Right renal cortex interstitium (tissue), 3 donors: ENCODE measurements at regions not wholly inside any gene's neighbourhood (a gene's known extent, or its start where the extent isn't known, plus 50 kb on each side); places are given as distances from the start of the nearest gene placed in this dataset.

ENCODE experiments used
- DNase-seq, 3 donors: peaks; one replicate each; pipeline ENCODE4 v3.0.0-alpha.2; 2013; ENCODE audit warnings: low read depth in 3 of 3, low spot score in 2 of 3

- no peak for DNase-seq
These were observed 472.8 kb downstream of the CCDC171 start for GRCh38 chr9:16025627-16026026.

DNA sequence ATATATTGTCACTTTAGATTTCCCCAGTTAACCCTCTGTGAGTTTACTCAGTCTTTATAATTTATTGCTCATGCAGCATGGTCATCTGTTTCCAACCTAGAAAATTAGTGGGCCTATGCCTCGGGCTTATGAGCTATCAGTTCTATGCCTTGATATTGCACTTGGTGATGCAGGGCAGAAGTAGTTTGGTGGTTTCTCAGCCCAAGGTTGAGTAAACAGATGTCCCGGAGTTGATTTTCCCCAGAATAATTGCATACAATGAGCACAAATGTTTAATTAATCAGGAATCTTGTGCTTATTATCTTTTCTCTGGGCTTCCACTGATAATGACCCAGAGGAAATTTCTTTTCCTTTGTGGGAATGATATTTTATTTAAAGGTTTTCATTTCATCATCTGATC lies 474.0 kb downstream of the CCDC171 start:
- DNase-seq, result no peak

DNA sequence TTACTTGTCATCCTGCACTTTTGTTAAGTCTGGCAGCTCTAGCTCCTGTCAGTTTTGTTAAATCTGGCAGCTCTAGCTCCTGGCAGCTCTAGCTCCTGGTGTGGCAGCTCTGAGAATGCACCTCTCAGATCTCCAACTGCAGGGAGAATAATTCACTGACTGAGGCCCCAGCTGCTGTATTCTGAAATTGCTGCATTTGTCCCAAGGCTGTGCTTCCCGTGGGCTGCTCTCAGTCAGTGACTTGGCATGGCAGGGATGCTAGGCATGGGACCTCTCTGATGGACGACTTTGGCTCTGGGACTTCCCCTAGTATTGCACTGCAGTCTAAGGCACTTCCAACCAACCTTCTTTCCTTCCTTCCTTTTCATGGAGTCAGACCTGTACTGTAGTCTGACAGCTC lies 475.7 kb downstream of the CCDC171 start:
- DNase-seq, result no peak

GRCh38 chr9:16029046-16029615 lies 476.3 kb downstream of the CCDC171 start:
- no peak for DNase-seq

DNA sequence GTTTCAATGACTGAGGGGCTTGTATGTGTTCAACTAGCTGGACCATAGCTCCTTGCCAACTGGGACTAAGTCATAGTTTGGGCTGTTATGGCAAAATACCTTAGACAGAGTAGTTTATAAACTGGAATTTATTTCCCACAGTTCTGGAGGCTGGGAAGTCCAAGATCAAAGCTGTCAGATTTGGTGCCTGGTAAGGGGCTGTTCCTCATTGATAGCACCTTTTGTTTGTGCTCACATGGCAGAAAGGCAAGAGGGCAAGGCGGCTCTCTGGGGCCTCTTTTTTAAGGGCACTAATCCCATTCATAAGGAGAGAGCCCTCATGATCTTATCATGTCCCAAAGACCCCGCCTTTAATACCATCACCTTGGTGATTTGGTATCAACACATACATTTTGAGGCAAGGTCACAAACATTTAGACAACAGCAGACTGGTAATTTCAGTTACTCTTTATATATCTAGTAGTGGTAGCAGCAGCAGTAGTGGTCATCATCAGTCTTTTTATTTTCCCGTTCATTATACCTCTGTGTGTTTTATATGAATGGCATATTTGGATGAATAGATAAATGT lies 477.0 kb downstream of the CCDC171 start:
- DNase-seq, result no peak

- no peak for DNase-seq
These were observed 477.8 kb downstream of the CCDC171 start for GRCh38 chr9:16030528-16031185.

DNA sequence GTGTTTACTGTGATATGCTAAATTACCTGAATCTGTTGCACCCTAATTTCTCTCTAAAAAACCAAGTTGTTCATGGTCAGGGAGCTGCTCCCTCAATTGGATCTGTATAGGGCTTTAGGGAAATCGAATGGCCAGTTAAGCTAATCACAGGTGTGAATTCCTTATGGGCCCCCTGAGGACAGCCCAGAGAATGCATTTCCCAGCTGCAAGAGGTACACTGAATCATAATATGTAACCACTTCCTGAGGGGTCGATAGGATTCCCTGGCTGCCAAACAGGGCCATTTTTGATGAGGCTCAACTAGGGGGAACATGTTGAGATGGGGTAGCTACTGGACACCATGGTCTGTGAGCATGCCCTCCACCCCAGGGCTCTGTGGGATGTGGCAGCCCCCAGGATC lies 478.6 kb downstream of the CCDC171 start:
- DNase-seq, result no peak

DNA sequence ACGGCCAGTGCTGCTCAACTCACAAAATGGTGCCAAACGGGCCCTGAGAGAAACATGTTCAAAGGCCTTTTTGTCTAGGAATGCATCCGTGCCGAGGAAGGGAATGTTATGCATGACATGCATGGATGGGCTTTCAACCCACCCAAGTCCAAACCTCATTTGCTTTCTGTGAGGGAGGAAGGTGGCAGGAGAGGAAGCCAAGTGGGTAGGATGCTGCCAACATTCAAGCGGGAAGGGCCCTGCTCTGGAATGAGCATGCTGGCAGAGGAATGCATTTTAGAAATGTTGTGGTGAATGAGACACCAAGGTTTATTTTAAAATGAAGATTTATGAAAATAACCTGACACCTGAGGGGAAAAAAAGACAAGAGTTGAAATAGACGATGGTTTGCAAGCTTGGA lies 479.1 kb downstream of the CCDC171 start:
- no peak for DNase-seq

DNA sequence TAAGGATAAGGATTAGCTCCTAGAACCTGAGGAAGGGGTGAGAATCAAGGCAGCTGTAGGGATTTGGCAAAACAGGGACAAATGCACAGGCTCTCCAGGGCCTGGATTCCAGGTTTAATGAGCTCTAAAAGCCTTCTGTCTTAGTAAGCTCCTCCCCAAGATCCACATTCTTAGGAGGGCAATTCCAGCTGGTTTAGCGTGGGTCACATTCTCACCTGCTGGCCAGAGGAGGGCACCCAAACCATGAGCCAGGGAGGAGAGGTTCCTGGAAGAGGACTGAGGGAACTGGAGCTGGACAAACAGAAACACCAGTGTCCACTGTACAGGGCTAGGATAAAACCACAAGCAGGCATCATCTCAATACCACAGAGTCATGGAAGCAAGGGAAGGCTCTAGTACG lies 480.0 kb downstream of the CCDC171 start:
- DNase-seq, result no peak

DNA sequence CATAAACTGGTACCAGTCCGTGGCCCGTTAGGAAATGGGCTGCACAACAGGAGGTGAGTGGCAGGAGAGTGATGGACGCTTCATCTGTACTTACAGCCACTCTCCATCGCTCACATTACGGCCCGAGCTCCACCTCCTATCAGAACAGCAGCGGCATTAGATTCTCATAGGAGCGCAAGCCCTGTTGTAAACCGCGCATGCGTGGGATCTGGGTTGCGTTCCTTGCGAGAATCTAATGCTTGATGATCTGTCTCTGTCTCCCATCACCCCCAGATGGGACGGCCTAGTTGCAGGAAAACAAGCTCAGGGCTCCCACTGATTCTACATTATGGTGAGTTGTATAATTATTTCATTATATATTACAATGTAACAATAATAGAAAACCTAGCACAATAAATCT lies 480.4 kb downstream of the CCDC171 start:
- DNase-seq, result no peak

- no peak for DNase-seq
These were observed 481.3 kb downstream of the CCDC171 start for GRCh38 chr9:16033921-16034691.

GRCh38 chr9:16039218-16039987 lies 486.6 kb downstream of the CCDC171 start:
- no peak for DNase-seq

DNA sequence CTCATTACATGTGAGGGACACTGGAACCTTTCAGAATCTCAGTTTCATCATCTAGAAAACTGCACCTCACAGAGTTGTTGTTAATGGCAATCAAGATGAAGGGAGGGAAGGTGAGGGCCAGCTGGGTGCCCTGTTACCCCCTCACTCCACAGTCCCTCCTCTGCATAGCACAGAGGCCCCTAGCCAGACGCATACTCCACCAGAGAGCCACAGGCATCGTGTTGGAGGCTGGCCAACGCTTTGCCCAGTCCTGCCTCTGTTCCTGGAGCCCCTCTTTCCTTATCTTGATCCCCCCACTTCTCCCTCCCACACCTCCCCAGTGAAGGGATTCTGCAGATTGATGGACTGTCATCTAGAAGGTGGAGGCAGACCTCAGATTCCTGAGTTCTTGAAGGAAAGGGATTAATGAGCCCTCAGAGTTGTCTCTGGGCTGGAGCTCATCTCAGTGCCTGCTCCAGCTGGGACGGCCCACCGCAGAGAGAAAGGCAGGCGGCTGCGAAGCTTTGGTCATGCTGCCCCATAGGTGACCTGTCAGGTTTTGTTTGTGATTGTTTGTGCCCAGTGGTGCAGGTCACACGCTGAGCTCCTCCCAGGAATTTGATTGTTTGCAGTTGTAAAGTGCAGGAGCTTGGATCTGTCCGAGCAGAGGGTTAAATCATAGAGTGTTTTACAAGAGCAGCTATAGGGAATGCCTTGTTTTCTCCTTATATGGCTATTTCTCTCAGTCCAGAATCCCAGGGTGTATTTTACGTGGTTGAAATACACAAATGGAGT lies 487.3 kb downstream of the CCDC171 start:
- DNase-seq, result no peak

DNA sequence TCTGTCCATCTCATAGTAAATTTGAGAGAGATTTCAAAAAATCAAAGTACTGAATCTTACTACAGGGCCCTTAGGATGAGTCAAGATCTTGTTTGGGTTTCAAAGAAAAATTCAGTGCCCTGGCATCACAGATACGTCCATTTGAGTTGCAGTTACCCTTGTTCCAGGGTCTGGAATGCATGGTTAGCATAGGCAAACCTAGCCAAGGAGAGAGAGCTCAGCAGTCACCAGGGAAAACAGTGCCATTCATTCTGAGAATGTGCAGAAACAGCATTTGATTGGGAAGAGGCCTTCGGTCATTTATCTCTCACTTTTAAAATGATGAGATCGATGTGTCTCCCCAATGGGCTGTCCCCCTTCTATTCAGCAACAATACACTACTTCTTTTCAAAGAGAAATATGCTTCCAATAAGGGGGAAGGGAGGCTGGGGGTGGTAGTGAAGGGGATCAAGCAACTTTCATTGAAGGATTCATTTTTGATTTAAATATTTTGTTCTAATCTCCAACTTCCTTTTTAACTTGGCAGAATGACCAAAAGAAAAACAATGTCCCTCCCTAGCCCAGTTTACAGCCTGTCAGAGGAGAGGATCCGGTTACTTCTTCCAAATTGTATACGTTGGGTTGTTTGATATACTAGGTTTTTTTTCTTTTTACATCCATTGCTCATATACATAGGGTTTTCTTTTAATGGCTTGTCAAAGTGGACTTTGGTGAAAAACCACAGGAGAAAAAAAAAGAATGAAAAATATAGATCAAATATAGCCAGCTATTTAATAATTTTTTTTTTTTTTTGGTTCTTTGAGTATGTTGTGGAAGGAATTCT lies 491.1 kb downstream of the CCDC171 start:
- no peak for DNase-seq

DNA sequence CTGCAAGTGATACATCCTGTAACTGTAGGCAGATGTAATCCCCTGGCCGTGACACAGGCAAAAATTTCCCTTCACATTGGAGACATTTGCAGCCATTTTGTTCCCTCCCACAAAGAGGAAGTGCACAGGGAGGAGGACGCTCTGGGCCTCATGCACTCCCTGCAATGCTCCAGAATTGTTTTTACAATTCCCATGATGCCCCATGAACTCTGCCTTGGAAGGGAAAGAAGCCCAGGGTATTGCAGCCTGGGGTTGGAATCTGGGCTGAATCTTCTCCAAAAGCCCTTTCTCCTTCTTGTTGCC lies 491.7 kb downstream of the CCDC171 start:
- no peak for DNase-seq

- no peak for DNase-seq
These were observed 492.9 kb downstream of the CCDC171 start for GRCh38 chr9:16045651-16046280.

- DNase-seq, result no peak
These were observed 493.9 kb downstream of the CCDC171 start for GRCh38 chr9:16046713-16047112.

DNA sequence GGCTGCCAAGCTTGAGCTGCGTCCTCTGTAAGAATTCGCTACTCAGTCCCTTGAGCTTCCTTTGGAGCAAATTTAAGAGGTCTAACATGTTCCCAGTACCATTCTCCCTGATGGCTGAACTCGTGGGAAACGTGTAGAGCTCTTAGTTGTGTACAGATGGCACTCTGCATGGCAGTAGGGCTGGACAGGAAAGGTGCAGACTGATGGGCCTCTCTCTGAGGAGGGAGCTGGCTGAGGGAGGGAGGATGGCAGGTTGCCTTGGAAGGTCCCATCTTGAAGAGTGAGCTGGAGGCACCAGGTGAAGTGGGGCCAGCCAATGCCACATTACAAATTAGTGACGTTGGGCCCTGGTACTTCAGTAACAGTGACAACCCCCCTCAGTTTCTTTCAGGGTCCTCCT lies 495.3 kb downstream of the CCDC171 start:
- DNase-seq, result no peak

- DNase-seq, result no peak
These were observed 499.3 kb downstream of the CCDC171 start for GRCh38 chr9:16052146-16052545.
